WTC11 (cell line): ENCODE measurements at regions not wholly inside any gene's neighbourhood (a gene's known extent, or its start where the extent isn't known, plus 50 kb on each side); places are given as distances from the start of the nearest gene placed in this dataset.

Experiments
- ATAC-seq: fragments of 200-7000 bp; cut with Tn5 transposase; 2 replicates; pipeline ENCODE4 v1.10.0; 2021; ENCODE audit warnings: mild to moderate bottlenecking, moderate library complexity
- CTCF ChIA-PET: fragments of 300-600 bp; sonication (Branson Sonifier 250); formaldehyde crosslinking; loops from one replicate; lab custom pipeline; 2021; ENCODE audit warnings: antibody characterized with exemption; lab: Charles Lee
- POLR2A ChIA-PET: fragments of 350-600 bp; sonication (Branson Sonifier 250); formaldehyde crosslinking; loops from one replicate; lab custom pipeline; 2021; ENCODE audit warnings: antibody characterized with exemption; lab: Charles Lee
- DNase-seq: peaks from one replicate; pipeline ENCODE4 v3.0.0; 2021; ENCODE audit warnings: low spot score
- H3K27ac Mint-ChIP-seq: 2 replicates; pipeline ENCODE4 v1.8.0; 2021; ENCODE audit warnings: mixed read lengths
- H3K27me3 Mint-ChIP-seq: 2 replicates; pipeline ENCODE4 v1.8.0; 2021; ENCODE audit warnings: low read depth, mild to moderate bottlenecking, moderate library complexity, mixed read lengths
- H3K36me3 Mint-ChIP-seq: 2 replicates; pipeline ENCODE4 v1.8.0; 2021; ENCODE audit warnings: mixed read lengths
- H3K4me1 Mint-ChIP-seq: 2 replicates; pipeline ENCODE4 v1.8.0; 2022; ENCODE audit warnings: mixed read lengths
- H3K4me3 Mint-ChIP-seq: 2 replicates; pipeline ENCODE4 v1.8.0; 2021; ENCODE audit warnings: mild to moderate bottlenecking, moderate library complexity, mixed read lengths
- H3K9me3 Mint-ChIP-seq: 2 replicates; pipeline ENCODE4 v1.8.0; 2021; ENCODE audit warnings: mixed read lengths
- E2F1 ChIP-seq: sonication (generic); formaldehyde crosslinking; IDR thresholded peaks from 2 replicates; pipeline ENCODE4 v1.8.0; 2022; ENCODE audit warnings: mild to moderate bottlenecking, missing genetic modification reagents
- FOXK1 ChIP-seq: sonication (generic); formaldehyde crosslinking; IDR thresholded peaks from 2 replicates; pipeline ENCODE4 v1.8.0; 2022; ENCODE audit warnings: mild to moderate bottlenecking, moderate library complexity, missing genetic modification reagents
- NR1H2 ChIP-seq: sonication (generic); formaldehyde crosslinking; IDR thresholded peaks from 2 replicates; pipeline ENCODE4 v1.9.0; 2021; ENCODE audit warnings: mild to moderate bottlenecking, moderate library complexity, missing genetic modification reagents
- TP53 ChIP-seq: sonication (generic); formaldehyde crosslinking; IDR thresholded peaks from 2 replicates; pipeline ENCODE4 v1.8.1; 2023; ENCODE audit warnings: mild to moderate bottlenecking, missing genetic modification reagents
- ZMAT4 ChIP-seq: fragments of 250-450 bp; sonication (Bioruptor Pico); IDR thresholded peaks from 2 replicates; pipeline ENCODE4 v1.9.0; 2021; ENCODE audit warnings: mild to moderate bottlenecking
- ZNF263 ChIP-seq: sonication (generic); formaldehyde crosslinking; IDR thresholded peaks from 2 replicates; pipeline ENCODE4 v1.8.1; 2022; ENCODE audit warnings: low read depth, mild to moderate bottlenecking, moderate library complexity, missing genetic modification reagents
- ZNF423 ChIP-seq: fragments of 250-450 bp; sonication (Bioruptor Pico); IDR thresholded peaks from 2 replicates; pipeline ENCODE4 v2.1.2; 2022; ENCODE audit warnings: mild to moderate bottlenecking, moderate library complexity
- ZNF532 ChIP-seq: fragments of 250-450 bp; sonication (Bioruptor Pico); IDR thresholded peaks from 2 replicates; pipeline ENCODE4 v1.9.0; 2021; ENCODE audit warnings: mild to moderate bottlenecking, borderline replicate concordance
- ZNF671 ChIP-seq: fragments of 250-450 bp; sonication (Bioruptor Pico); IDR thresholded peaks from 2 replicates; pipeline ENCODE4 v1.8.0; 2021; ENCODE audit warnings: mild to moderate bottlenecking
- TF ChIP-seq, protein P1 (sequence below): sonication (generic); formaldehyde crosslinking; IDR thresholded peaks from 2 replicates; pipeline ENCODE4 v1.8.1; 2023; ENCODE audit warnings: mild to moderate bottlenecking, missing genetic modification reagents, borderline replicate concordance
- TF ChIP-seq, protein P2 (sequence below): sonication (generic); formaldehyde crosslinking; conservative IDR thresholded peaks from 2 replicates; pipeline ENCODE4 v1.8.1; 2023; ENCODE audit warnings: mild to moderate bottlenecking, low read depth, missing genetic modification reagents, moderate library complexity

GRCh38 chr5:17852111-17852510 is 217.9 kb downstream of the TAF11L14 start (continued):
- TF ChIP-seq, protein P1, sequence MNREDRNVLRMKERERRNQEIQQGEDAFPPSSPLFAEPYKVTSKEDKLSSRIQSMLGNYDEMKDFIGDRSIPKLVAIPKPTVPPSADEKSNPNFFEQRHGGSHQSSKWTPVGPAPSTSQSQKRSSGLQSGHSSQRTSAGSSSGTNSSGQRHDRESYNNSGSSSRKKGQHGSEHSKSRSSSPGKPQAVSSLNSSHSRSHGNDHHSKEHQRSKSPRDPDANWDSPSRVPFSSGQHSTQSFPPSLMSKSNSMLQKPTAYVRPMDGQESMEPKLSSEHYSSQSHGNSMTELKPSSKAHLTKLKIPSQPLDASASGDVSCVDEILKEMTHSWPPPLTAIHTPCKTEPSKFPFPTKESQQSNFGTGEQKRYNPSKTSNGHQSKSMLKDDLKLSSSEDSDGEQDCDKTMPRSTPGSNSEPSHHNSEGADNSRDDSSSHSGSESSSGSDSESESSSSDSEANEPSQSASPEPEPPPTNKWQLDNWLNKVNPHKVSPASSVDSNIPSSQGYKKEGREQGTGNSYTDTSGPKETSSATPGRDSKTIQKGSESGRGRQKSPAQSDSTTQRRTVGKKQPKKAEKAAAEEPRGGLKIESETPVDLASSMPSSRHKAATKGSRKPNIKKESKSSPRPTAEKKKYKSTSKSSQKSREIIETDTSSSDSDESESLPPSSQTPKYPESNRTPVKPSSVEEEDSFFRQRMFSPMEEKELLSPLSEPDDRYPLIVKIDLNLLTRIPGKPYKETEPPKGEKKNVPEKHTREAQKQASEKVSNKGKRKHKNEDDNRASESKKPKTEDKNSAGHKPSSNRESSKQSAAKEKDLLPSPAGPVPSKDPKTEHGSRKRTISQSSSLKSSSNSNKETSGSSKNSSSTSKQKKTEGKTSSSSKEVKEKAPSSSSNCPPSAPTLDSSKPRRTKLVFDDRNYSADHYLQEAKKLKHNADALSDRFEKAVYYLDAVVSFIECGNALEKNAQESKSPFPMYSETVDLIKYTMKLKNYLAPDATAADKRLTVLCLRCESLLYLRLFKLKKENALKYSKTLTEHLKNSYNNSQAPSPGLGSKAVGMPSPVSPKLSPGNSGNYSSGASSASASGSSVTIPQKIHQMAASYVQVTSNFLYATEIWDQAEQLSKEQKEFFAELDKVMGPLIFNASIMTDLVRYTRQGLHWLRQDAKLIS (CRISPR knock-in tag), result no peak
- TF ChIP-seq ZMAT4, result no peak
- TF ChIP-seq, protein P2, sequence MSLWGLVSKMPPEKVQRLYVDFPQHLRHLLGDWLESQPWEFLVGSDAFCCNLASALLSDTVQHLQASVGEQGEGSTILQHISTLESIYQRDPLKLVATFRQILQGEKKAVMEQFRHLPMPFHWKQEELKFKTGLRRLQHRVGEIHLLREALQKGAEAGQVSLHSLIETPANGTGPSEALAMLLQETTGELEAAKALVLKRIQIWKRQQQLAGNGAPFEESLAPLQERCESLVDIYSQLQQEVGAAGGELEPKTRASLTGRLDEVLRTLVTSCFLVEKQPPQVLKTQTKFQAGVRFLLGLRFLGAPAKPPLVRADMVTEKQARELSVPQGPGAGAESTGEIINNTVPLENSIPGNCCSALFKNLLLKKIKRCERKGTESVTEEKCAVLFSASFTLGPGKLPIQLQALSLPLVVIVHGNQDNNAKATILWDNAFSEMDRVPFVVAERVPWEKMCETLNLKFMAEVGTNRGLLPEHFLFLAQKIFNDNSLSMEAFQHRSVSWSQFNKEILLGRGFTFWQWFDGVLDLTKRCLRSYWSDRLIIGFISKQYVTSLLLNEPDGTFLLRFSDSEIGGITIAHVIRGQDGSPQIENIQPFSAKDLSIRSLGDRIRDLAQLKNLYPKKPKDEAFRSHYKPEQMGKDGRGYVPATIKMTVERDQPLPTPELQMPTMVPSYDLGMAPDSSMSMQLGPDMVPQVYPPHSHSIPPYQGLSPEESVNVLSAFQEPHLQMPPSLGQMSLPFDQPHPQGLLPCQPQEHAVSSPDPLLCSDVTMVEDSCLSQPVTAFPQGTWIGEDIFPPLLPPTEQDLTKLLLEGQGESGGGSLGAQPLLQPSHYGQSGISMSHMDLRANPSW (CRISPR knock-in tag), result no peak

GRCh38 chr5:17852740-17853139 is 218.5 kb downstream of the TAF11L14 start:
- H3K27ac Mint-ChIP-seq, result no peak overlapping the region
- no peak for ATAC-seq
- H3K4me1 Mint-ChIP-seq, result no peaks in the 10 kb centered on the region
- ChIA-PET POLR2A (no interaction called here), CTCF (no interaction called here)
- H3K4me3 Mint-ChIP-seq, result no peak overlapping the region
- H3K27me3 Mint-ChIP-seq, result no peaks in the 10 kb centered on the region
- TF ChIP-seq NR1H2 (CRISPR knock-in tag) (no peak), ZNF263 (CRISPR knock-in tag) (no peak), ZNF423 (CRISPR knock-in tag) (no peak), ZMAT4 (no peak)
- H3K36me3 Mint-ChIP-seq, result no peaks in the 10 kb centered on the region
- no peaks in the 10 kb centered on the region for H3K9me3 Mint-ChIP-seq
- no peak for DNase-seq

- H3K36me3 Mint-ChIP-seq, result no peaks in the 10 kb centered on the region
- ChIA-PET CTCF (no interaction called here), POLR2A (no interaction called here)
- no peaks in the 10 kb centered on the region for H3K27me3 Mint-ChIP-seq
- no peak for ATAC-seq
- DNase-seq, result no peak
- no peak overlapping the region for H3K27ac Mint-ChIP-seq
- TF ChIP-seq TP53 (CRISPR knock-in tag) (no peak), E2F1 (CRISPR knock-in tag) (no peak), ZNF532 (CRISPR knock-in tag) (no peak), FOXK1 (CRISPR knock-in tag) (no peak), ZNF671 (CRISPR knock-in tag) (no peak)
- TF ChIP-seq, protein P2 (CRISPR knock-in tag), result no peak
- TF ChIP-seq, all 79 proteins: peak for 0
- Mint-ChIP-seq H3K9me3 (peaks cover 8% of the 10 kb centered on the region; the same call in 1 of the 2 replicates), H3K4me3 (no peak overlapping the region), H3K4me1 (no peaks in the 10 kb centered on the region)
Observed at GRCh38 chr5:17854901-17855300, 220.6 kb downstream of the TAF11L14 start.
